ENCODE measurements at regions not wholly inside any gene's neighbourhood (a gene's known extent, or its start where the extent isn't known, plus 50 kb on each side); places are given as distances from the start of the nearest gene placed in this dataset.

DNA sequence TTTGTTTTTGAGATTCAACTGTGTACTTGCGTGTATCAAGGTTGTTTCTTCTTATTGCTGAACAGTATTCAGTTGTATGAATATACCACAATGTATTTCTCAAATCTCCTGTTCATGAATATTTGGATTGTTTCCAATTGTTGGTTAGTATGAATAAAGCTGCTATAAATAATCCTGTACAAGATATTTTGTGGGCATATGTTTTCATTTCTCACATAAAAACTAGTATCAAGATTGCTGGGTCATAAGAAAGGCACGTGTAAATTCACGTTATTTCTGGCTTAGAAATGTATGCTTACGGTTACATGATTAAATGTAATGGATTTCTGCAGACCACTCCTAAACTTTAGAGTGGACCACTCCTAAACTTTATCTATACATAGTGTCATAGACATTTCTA is 96.6 kb downstream of the BTBD3 start:
- Histone ChIP-seq H3K4me3 (no peak overlapping the region), H3K36me3 (no peaks in the 10 kb centered on the region), H3K9ac (ENCODE audit: low read depth in 2 of 2, low read length in 2 of 2) (no peak overlapping the region), H3K27ac (no peak overlapping the region), H3K27me3 (no peaks in the 10 kb centered on the region), H3K4me1 (no peaks in the 10 kb centered on the region), H3K9me3 (no peaks in the 10 kb centered on the region)
- TF ChIP-seq, protein P1, sequence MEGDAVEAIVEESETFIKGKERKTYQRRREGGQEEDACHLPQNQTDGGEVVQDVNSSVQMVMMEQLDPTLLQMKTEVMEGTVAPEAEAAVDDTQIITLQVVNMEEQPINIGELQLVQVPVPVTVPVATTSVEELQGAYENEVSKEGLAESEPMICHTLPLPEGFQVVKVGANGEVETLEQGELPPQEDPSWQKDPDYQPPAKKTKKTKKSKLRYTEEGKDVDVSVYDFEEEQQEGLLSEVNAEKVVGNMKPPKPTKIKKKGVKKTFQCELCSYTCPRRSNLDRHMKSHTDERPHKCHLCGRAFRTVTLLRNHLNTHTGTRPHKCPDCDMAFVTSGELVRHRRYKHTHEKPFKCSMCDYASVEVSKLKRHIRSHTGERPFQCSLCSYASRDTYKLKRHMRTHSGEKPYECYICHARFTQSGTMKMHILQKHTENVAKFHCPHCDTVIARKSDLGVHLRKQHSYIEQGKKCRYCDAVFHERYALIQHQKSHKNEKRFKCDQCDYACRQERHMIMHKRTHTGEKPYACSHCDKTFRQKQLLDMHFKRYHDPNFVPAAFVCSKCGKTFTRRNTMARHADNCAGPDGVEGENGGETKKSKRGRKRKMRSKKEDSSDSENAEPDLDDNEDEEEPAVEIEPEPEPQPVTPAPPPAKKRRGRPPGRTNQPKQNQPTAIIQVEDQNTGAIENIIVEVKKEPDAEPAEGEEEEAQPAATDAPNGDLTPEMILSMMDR (IDR thresholded peaks at IDR 0.05): no peak
- DNase-seq: no peak
- intact Hi-C loops (cut with DNase I): no loop called here

- intact Hi-C loops (cut with DNase I): no loop called here
- no peaks in the 10 kb centered on the region for H3K9me3 ChIP-seq
- H3K27me3 ChIP-seq: no peaks in the 10 kb centered on the region
- H3K27ac ChIP-seq: no peak overlapping the region
- H3K36me3 ChIP-seq: no peaks in the 10 kb centered on the region
- H3K4me3 ChIP-seq: no peak overlapping the region
- TF ChIP-seq, protein P1 (IDR thresholded peaks at IDR 0.05): no peak
- no peak for DNase-seq
- H3K4me1 ChIP-seq: no peaks in the 10 kb centered on the region
- no peak overlapping the region for H3K9ac ChIP-seq (ENCODE audit: low read depth in 2 of 2, low read length in 2 of 2)
These were observed 97.0 kb downstream of the BTBD3 start for GRCh38 chr20:12014736-12015135.

DNA sequence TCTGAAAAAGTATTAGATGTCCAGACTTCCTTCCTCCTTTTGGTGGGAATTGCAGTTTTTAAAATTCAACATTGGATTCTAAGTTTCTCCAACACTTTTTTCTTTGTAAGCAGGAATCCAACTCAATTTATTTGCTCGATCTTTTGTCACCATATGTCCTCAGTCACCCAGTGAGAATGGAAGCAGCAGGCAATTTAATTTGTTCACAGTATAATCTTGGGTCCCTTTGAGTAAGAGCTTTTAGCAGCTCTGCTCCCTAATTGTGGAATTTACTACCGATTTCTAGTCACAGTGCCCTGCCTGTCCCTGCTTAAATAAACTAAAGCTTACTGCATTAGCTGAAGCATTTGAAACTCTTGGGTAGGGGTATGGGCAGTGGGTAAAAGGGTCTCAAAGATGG is 98.6 kb downstream of the BTBD3 start:
- TF ChIP-seq, protein P1 (IDR thresholded peaks at IDR 0.05): no peak
- Histone ChIP-seq H3K4me3 (no peak overlapping the region), H3K4me1 (no peaks in the 10 kb centered on the region), H3K9me3 (no peaks in the 10 kb centered on the region), H3K27me3 (no peaks in the 10 kb centered on the region), H3K36me3 (no peaks in the 10 kb centered on the region), H3K9ac (ENCODE audit: low read depth in 2 of 2, low read length in 2 of 2) (no peak overlapping the region), H3K27ac (no peak overlapping the region)
- no peak for DNase-seq
- intact Hi-C loops (cut with DNase I): no loop called here

- intact Hi-C loops (cut with DNase I): no loop called here
- H3K27me3 ChIP-seq: no peaks in the 10 kb centered on the region
- TF ChIP-seq, protein P1 (IDR thresholded peaks at IDR 0.05): no peak
- H3K27ac ChIP-seq: no peak overlapping the region
- no peak for DNase-seq
- no peaks in the 10 kb centered on the region for H3K9me3 ChIP-seq
- H3K4me1 ChIP-seq: no peaks in the 10 kb centered on the region
- H3K9ac ChIP-seq (ENCODE audit: low read depth in 2 of 2, low read length in 2 of 2): no peak overlapping the region
- H3K4me3 ChIP-seq: no peak overlapping the region
- no peaks in the 10 kb centered on the region for H3K36me3 ChIP-seq
These were observed 102.0 kb downstream of the BTBD3 start for GRCh38 chr20:12019715-12020114.

GRCh38 chr20:12020846-12021245 is 103.2 kb downstream of the BTBD3 start:
- DNase-seq: no peak
- H3K4me1 ChIP-seq: no peaks in the 10 kb centered on the region

More at GRCh38 chr20:12020846-12021245, 103.2 kb downstream of the BTBD3 start:
- H3K9me3 ChIP-seq: no peaks in the 10 kb centered on the region
- H3K36me3 ChIP-seq: no peaks in the 10 kb centered on the region
- H3K27ac ChIP-seq: no peak overlapping the region
- H3K9ac ChIP-seq (ENCODE audit: low read depth in 2 of 2, low read length in 2 of 2): no peak overlapping the region
- intact Hi-C loops (cut with DNase I): no loop called here
- TF ChIP-seq, protein P1 (IDR thresholded peaks at IDR 0.05): no peak
- H3K27me3 ChIP-seq: no peaks in the 10 kb centered on the region
- no peak overlapping the region for H3K4me3 ChIP-seq
